Peyer's patch (tissue), 4 donors: ENCODE measurements at regions not wholly inside any gene's neighbourhood (a gene's known extent, or its start where the extent isn't known, plus 50 kb on each side); places are given as distances from the start of the nearest gene placed in this dataset.

Source experiments
- CTCF ChIP-seq, 6 experiments: fragments of 450-650 bp in 4 of 6; fragments of 200-600 bp in 2 of 6; sonication (generic) in 1 of 6; IDR thresholded peaks; one replicate each; pipeline ENCODE4 v1.5.1; 2017 to 2019; ENCODE audit warnings: antibody characterized with exemption in 6 of 6, mild to moderate bottlenecking in 3 of 6, moderate library complexity in 1 of 6
- POLR2A ChIP-seq, 2 donors: fragments of 450-650 bp; IDR thresholded peaks; one replicate each; pipeline ENCODE4 v1.5.1; 2017; ENCODE audit warnings: antibody characterized with exemption in 2 of 2, mild to moderate bottlenecking in 2 of 2, moderate library complexity in 2 of 2

- TF ChIP-seq CTCF (IDR thresholded peaks at IDR 0.05): no peak
- no peak for TF ChIP-seq POLR2A (IDR thresholded peaks at IDR 0.05)
These were observed 283.2 kb upstream of the LMCD1 start for GRCh38 chr3:8218353-8218940.
